HG02973 (cell line): ENCODE measurements at regions not wholly inside any gene's neighbourhood (a gene's known extent, or its start where the extent isn't known, plus 50 kb on each side); places are given as distances from the start of the nearest gene placed in this dataset.

Experiments used
- ATAC-seq: cut with Tn5 transposase; IDR thresholded peaks from one replicate; pipeline ENCODE4 v1.9.1; 2021; ENCODE audit warnings: moderate library complexity; ENCODE audit not compliant: unreplicated experiment

DNA sequence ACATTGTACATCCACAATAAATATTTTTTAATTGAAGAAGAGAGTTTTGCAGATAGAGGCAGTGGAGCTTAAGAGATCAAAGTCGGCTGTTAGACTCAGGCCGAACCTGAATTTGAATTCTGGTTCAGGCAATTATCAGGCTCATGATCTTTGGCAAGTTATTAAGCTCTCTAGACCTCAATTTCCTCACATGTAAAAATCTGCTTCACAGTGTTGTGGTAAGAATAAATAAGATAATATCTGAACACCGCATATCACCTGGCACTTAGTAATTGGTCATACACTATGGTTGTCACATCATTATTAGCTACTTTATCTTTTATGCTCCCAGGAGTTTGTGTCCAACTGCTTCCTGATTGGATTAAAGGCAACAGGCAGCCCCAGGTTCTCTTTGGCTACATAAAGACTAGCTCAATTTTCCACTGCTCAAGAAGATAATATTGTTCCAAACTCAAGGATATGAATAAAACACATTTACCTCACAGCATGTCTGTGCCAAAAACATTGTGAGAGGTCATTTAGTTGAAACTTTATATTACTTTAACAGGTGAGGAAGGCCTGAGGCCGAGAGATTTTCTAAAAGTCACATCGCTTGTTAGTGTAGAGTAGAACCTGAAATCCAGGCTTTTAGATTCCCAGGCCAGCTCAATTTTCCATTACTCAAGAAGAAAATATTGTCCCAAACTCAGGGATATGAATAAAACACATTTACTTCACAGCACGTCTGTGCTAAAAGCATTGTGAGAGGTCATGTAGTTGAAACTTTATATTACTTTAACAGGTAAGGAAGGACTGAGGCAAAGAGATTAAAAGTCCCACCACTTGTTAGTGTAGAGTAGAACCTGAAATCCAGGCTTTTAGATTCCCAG is 289.2 kb upstream of the PTGER4 start:
- no peak for ATAC-seq

- ATAC-seq: no peak
These were observed 290.1 kb upstream of the PTGER4 start for GRCh38 chr5:40389591-40389990.

GRCh38 chr5:40386289-40386688 is 293.4 kb upstream of the PTGER4 start:
- peak; percentile 73 for ATAC-seq

DNA sequence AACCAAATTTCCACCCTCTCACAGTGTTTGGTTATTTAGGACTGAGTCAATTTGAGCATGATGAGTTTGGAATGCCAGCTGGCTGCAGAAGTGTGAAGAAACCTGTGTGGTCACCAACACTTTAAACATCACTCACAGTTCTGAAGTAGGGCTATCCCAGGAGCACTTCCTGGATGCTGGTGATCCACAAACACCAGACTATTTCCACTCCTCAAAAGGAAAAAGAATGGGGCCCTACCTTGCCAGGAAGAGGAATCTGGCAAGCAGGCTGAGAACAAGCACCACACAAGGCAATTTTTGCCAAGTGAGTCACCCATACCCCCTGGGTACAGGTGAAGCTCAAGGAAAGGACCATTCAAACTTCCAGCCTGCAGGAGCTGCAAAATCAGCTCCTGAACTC is 294.2 kb upstream of the PTGER4 start:
- ATAC-seq: no peak

DNA sequence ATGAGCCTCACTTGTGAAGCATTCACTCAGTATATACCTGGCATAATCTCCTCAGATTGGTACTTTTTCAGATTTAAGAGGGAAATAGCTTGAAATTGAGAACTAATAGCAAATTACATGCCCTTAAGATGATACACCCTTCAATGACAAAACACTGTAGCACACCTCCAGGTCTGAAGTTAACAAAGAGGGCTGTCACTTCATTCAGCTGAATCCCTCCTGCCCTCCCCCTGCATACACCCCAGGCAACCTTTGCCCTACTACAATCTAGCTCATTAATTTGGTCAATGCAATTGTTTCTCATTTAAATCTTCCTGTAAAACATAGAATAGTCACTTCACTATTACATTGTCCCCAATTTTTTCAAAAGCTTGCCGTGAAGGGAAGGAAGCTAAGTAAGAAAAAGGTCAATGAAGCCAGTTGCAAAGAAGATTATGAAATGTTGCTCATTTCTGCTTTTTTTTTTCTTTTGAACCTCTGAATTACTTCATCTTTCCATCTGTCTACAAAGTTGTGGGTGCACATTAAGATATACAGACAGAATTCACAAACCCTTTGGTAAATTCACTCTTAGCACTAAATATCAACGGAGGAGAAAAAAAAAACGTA is 294.8 kb upstream of the PTGER4 start:
- no peak for ATAC-seq

- peak; percentile 45 for ATAC-seq
These were observed 295.7 kb upstream of the PTGER4 start for GRCh38 chr5:40383749-40384651.

DNA sequence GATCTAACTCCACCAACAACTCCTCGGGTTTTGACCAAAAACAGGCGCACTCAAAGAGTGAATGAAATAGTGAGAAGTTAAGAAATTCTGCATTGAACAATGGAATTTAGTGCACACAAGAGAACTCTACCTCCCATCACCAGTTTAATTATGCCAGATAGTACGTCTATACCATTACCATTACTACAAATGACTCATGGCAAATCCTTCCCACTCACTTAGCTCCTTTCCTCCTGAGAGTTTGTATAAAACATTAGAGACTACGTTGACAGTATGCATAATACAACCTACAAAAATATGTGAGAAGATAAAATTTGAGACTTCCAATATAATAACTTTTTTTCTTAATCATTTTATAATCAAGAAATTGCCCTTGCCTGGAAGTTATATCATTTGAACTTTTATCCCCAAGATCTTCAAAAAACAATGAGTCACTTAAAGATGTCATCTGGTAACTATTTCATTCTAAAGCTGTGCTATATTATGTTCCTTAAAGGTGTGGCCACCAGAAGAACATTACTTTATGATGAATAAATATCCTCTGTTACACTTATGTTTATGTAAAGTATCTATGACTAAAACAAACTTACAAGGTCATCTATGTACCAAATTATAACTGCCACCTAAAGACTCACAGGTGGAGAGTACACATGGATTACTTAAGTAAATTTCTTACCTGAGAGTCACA is 297.9 kb upstream of the PTGER4 start:
- ATAC-seq: no peak

- no peak for ATAC-seq
These were observed 298.7 kb upstream of the PTGER4 start for GRCh38 chr5:40381016-40381415.

GRCh38 chr5:40378396-40379177 is 301.1 kb upstream of the PTGER4 start:
- peak; percentile 73 for ATAC-seq

DNA sequence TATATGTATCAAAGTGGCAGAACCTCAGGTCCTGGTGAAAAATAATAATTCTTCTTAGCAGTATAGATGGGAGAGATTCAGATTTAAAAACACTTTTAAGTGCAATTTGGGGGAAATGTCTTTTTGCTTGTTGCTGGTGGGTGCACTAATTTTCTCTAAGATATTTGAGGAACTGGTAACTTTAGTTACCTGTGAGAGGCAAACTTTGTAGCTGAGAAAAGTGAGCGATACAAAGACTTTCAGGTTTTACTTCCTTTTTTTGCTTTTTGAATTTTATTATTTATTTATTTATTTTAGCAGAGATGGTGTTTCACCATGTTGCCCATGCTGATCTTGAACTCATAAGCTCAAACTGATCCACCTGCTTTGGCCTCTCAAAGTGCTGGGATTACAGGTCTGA is 303.1 kb upstream of the PTGER4 start:
- ATAC-seq: peak; percentile 70

GRCh38 chr5:40374853-40375252 is 304.9 kb upstream of the PTGER4 start:
- no peak for ATAC-seq

- no peak for ATAC-seq
These were observed 311.5 kb upstream of the PTGER4 start for GRCh38 chr5:40368200-40368599.

DNA sequence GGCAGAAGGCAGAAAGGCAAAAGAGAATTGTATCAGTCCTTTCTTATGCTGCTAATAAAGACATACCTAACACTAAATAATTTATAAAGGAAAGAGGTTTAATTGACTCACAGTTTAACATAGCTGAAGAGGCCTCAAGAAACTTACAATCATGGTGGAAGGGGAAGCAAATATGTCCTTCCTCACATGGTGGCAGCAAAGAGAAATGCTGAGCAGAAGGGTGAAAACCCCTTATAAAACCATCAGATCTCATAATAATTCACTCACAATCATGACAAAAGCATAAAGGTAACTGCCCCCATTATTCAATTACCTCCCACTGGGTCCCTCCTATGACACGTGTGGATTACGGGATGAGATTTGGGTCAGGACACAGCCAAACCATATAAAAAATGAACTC is 312.5 kb upstream of the PTGER4 start:
- no peak for ATAC-seq

DNA sequence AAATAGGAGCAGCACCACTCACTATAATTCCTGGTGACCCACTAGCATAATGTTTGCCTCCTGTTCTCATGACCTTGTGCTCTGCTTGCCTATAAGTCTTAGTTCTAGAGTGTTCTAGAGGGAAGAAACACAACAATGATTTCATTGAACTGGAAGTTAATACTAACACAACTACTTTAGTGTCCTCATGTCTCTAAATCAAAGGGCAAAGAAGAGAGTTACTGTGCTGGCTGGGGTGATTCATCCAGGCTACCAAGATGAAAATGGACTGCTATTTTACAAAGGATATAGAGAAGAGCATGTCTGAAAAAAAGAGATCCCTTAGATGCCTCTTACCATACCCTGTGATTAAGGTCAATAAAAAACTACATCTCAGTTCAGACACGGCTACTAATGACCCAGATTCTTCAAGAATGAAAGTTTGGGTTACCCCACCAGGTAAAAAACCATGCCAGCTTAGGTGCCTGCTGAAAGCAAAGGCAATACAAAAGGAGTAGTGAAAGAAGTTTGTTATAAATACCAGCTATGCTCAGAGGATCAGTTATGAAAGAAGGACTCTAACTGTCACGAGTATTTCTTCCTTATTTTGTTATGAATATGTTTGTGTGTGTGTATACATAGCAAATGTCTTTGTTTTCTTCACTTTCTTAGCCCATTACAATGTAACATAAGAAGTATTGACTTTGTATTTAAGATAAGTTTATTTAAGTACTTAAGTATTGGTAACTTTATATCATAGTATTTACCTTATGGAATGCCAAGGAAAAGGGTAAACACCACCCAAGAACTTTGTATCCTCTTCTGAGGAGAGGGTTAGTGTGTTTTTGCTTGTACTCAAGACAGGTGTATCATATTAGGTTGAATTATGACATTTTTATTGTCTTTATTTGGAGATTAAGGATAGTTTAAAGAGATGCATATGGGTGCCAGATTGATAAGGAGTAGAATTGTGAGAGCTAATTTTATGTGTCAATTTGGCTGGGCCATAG is 314.1 kb upstream of the PTGER4 start:
- ATAC-seq: no peak

DNA sequence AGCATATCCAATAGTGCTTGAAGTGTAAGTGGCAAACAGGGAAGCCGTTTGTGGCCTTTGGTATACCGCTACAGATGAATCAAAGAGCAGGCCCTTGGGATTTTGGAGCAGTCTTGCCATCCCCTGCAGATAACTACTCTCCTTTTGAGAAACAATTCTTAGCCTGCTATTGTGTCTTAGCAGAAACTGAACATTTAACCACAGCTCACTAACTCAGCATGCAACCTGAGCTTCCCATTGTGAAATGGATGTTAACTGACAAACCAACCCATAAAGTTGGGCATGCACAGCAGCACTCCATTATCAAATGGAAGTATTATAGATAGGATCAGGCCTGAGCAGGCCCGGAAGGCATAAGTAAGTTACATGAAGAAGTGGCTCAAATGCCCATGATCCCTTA is 315.3 kb upstream of the PTGER4 start:
- no peak for ATAC-seq

- no peak for ATAC-seq
These were observed 318.3 kb upstream of the PTGER4 start for GRCh38 chr5:40361378-40361777.

DNA sequence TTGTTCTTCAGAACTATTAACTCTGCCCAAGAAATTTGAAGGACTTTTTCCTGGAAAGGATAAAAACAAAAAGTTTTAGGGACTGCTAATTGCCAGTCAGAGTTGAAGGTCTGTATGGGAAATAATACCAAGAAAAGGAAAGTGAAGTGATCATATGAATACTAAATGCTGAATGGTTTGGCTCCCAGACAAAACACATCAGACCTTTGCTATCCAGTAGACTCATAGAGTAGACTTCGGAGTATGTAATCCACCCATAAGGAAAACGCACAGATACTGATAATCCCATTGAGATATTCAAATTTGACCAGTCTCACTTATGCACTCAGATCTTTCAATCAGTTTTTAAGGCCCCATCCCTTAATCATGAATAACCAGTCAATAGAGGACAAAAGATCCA is 319.0 kb upstream of the PTGER4 start:
- no peak for ATAC-seq

DNA sequence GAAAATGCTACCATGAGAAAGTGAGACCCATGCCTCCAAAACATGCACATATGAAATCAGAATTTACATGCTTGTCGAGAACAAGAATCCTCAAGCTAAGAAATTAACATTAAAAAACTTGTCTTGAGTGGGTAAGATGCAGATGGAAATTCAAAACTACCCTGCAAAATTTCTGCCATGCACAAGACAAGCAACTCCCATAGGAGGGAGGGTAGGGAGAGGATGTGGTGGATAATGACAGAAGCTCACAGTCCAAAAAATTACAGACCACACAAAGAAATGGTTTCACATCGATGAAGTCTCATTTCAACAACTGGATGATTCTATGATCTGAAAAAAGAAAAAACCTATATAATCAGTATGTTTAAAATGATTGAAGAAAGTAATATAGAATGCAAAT is 319.9 kb upstream of the PTGER4 start:
- no peak for ATAC-seq

DNA sequence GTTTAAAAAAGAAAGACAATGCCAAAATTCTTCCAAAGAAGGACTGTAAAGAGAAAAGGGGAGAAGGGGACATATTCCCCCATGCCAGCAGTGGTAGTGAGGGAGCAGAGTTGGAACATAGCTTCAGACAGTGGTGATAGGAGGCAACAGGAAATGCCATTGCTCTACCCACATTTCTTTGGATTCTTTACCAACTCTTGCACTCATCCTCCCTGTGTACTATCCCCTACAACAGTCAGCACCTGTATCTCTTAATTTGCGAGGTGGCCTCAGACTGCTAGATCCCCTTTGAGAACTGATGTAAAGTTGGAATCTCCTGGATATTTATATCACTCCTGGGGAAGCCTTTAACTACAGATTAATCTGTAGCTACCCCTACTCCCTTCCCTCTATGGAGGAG is 320.6 kb upstream of the PTGER4 start:
- ATAC-seq: no peak
